ENCODE measurements at regions not wholly inside any gene's neighbourhood (a gene's known extent, or its start where the extent isn't known, plus 50 kb on each side); places are given as distances from the start of the nearest gene placed in this dataset.

DNA sequence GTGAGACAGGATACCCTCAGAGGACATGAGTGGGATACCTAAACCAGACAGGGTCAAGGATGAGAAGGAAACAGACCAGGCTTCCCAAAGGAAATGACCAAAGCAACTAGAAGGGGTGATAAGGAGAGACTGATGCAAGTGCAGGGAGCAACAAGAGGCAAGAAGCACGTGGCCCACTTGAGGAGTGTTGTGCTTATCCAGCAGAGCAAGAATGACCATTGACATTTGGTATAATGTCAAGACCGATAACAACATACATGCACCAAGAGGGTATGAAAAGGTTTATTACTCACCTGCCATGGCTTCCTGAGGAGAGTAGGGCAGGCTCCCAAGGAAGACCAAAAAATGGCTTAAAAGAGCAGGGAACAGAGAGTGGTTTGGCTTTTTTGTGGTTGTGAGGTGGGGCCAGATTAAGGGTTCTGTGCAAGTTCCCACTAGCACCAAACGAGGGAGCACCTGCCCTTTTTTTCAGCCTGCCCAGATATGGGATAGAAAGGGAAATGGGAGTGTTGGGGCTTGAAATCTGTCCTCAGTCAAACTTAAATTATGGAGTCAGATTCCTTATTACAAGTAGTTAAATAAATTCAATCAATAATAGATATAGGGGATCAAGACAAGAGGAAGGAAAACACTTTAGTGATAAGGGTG is 513.6 kb downstream of the RASEF start:
- DNase-seq: no peak
- in situ Hi-C loops (cut with MboI; ENCODE audit: low pct_unique_long_range_greater_than_20kb, low sequenced_read_pairs): no loop called here

DNA sequence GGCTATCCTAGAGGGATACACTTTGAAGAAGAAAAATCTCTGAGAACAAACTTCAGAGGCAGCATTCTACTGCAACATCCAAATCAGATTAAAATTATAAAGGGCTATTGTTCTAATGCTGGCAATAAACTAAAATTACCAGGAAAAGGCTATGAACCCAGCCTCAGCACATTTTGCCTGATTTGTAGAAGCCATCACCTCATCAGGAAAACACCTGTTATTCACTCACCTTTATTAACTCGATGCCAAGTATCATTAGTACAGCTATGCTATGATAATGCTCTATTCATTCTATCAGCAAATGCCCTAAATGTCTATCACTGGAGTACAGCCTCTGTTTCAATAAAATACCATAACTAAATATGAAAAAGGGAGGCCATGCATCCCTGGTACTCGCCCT is 510.2 kb downstream of the RASEF start:
- in situ Hi-C loops (cut with MboI; ENCODE audit: low pct_unique_long_range_greater_than_20kb, low sequenced_read_pairs): no loop called here
- DNase-seq: no peak

DNA sequence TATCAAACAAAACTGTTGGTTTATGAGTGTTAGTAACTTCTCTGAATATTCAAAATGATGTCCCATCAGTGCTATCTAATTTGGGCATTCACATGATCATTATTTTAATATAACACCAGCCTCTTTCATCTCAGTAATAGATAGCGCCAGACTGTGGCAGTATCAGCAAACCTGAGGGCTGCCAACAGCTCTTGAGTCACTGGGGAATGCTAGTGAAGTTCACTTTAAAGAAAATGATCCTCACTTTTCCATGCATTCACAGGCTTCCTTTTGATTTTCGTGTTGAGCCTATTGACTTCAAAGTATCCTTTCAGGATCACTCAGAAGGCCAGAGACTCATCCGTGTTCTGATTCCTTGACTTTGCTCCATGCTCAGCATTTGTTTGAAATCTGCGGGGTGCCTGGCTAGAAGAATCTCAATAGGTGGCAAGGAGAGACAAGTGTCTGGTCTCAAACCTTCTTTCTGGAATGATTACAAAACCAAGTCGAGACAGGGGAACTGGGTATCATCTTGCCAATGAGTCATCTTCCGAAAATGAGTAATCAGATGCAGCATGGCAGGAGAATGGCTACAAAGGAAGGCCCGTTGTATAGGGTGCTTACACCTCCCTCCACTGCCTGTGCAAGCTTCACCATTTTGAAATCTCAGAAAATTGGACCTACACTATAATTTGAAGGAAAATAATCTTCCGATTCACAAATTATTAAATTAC is 509.1 kb downstream of the RASEF start:
- no peak for DNase-seq
- in situ Hi-C loops (cut with MboI; ENCODE audit: low pct_unique_long_range_greater_than_20kb, low sequenced_read_pairs): no loop called here

DNA sequence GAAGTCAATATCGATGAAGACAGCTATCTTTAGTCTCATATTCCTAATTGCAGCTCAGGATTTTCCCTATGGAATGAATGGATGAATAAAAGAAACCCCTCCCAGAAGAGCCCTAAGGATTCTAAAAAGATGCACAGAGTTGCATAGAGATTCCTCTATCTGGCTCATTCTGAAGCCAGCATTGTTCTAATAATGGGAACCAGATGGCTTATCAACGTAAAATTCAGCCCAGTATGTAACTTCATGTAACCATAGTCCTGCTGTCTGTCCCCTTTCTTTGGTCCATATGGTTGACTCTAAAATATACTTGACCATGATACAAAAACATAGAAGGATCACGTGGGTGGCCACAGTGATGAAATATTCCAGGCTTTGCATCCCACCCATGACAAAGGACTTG is 508.6 kb downstream of the RASEF start:
- in situ Hi-C loops (cut with MboI; ENCODE audit: low pct_unique_long_range_greater_than_20kb, low sequenced_read_pairs): no loop called here
- no peak for DNase-seq

DNA sequence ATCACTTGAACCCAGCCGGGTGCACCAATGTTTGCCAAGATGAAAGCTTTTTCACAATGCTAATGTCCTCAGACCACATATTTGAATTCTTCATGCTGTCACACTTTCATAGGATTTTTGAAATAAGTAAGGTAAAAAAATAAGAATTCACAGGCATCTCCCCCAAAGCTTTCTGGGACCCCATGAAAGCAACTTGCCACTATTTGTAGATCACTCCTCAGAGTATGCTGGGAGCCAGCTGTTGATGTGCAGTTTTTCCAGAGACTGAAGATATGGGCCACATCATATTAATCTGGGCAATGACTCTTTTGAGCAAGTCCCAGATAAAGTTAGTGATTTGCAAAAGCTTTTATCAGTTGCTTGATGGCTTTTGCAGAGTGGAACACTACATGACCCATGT is 507.9 kb downstream of the RASEF start:
- no peak for DNase-seq
- in situ Hi-C loops (cut with MboI; ENCODE audit: low pct_unique_long_range_greater_than_20kb, low sequenced_read_pairs): no loop called here

DNA sequence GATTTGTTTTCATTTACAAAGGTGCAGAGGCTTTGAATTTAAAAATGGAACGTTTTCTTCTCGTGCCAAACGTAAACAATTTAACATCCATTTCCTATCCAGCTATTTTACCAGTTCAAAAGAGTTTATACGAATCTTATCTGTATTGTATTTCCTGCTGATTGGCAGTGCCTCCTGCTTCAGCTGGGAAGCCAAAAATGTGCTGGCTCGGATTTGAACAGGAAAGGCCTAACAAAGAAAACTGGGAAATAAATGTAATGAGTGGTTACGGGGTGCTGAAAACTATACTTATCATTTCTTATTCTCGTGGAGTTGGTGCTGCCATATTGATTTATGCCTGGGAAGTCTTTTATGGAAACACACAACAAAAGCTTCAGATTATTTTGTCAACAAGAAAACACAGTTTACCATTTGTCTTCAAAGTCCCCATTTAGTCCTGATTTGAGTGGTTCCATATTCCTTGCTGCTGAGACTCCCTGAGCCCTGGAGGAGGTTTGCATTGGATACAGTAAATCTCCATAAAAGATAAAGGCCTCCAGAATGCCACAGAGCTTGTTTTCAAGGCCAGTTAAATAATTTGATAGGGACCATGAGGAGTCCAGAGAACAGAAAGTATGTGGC is 507.4 kb downstream of the RASEF start:
- no peak for DNase-seq
- in situ Hi-C loops (cut with MboI; ENCODE audit: low pct_unique_long_range_greater_than_20kb, low sequenced_read_pairs): no loop called here

DNA sequence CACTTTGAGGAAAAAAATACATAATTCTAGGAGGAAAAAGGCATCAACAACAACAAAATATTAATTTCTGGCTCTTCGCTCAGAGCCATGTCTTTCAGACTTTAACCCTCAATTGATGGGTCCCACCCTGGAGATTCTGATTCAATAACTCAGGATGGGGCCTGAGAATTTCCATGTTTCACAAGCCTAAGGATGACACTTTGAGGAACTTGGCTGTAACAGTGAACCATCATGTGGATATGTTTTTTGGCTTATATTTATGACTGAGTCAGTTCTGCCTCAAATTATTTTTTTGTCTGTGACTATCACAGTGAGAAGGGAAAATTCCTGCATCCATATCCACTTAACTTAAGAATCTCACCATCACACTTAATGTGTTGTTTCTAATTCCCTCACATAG is 504.6 kb downstream of the RASEF start:
- in situ Hi-C loops (cut with MboI; ENCODE audit: low pct_unique_long_range_greater_than_20kb, low sequenced_read_pairs): no loop called here
- no peak for DNase-seq

DNA sequence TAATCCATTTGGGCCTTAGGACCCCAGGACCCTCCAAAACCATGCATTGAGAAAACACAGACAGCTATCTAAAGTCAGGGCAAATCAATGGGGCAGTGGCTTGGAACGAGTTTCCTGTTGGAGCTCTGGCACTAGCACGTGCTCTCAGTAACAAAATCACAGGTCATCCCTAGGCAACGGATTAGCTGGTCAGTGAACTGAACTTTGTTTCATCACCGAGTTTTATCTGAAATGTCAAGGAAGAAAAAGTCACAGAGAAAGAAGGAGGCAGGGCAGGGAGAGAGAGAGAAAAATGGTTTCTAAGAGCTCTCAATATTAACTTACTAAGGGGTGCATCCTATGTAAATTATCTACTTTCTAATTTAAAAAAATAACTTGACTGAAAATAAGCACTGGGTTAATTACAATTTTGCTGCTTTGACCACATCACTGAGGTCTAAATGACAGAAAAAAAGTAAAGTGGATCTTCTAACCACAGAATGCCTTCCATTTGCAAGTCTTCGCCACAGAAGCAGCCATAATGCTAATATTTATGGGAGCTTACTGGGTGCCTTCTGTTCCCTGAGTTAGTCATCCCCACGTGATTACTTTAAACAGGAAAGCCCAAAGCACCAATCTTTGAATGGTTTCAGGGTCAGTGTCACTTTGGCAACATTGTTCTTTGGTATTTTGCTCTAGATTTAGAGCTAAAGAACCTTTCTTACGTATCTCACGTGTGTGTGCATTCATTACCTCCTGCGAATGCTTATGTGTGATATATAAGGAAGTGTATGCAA is 503.9 kb downstream of the RASEF start:
- DNase-seq: no peak
- in situ Hi-C loops (cut with MboI; ENCODE audit: low pct_unique_long_range_greater_than_20kb, low sequenced_read_pairs): no loop called here

DNA sequence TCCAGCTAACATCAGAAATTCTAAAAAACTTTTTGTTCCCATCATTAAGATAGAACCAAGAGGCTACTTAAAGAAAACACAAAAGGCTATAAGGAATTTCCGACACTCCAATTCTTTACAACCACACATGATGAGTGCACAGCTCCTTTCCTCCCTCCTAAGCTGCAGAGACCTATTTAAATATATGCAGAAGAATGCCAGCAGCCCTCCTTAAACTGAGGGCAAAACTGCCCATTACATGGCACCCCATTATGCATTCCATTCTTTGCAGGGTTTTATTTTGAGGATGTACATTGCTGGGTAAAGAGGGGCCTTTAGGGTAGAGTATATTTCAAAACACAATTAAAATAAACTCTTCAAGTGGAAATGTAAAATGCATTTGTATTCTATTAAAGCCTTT is 502.9 kb downstream of the RASEF start:
- DNase-seq: no peak

DNA sequence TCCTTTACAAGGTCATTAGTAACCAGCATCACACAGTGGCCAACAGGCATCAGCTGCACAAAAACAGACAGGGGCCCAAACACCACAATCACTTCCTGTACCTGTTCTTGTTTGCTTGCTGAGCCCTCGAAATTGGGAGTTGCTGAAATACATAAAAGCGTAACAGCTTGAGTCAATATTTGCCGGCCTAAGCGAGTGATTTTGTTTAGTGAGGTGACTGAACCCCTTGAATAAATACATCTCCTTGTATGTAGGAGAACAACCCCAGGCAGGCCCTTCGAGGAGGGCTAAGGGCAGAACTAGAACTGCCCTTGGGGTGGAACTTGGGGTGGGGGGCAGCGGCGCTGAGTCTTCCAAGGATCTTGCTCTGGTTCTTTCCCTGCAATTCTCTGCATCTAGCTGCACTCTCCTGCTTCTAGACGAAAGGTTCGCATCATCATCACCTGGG is 502.5 kb downstream of the RASEF start:
- no peak for DNase-seq
- in situ Hi-C loops (cut with MboI; ENCODE audit: low pct_unique_long_range_greater_than_20kb, low sequenced_read_pairs): no loop called here

More for the DNA sequence above, 502.9 kb downstream of the RASEF start:
- in situ Hi-C loops (cut with MboI; ENCODE audit: low pct_unique_long_range_greater_than_20kb, low sequenced_read_pairs): no loop called here

DNA sequence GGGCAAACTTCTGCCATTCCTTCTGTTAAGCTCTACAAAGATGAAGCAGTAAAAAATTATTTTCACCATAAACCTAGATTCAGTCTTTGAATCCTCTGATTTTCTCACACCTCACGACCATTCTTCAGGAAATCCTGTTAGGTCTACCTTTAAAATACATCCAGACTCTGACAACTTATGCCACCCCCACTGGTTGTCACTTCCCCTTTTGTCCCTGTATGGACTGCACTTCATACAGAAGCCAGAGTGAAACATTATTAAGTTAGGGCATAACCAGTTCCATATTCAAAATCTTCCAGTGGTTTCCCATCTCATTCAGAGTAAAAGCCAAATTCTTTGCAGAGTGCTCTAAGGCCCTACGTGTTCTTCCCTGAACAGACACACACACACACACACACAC is 499.8 kb downstream of the RASEF start:
- DNase-seq: no peak
- in situ Hi-C loops (cut with MboI; ENCODE audit: low pct_unique_long_range_greater_than_20kb, low sequenced_read_pairs): no loop called here

DNA sequence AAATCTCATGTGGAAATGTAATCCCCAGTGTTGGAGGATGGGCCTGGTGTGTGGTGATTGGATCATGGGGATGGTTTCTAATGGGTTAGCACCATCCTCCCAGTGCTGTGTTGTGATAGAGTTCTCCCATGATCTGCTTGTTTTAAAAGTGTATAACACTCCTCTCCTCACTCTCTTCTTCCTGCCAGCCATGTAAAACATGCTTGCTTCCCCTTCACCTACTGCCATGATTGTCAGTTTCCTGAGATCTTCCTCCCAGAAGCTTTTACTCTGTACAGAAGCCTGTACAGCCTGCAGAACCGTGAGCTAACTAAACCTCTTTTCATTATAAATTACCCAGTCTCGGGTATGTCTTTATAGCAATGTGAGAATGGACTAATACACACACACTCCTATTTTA is 499.1 kb downstream of the RASEF start:
- no peak for DNase-seq
- in situ Hi-C loops (cut with MboI; ENCODE audit: low pct_unique_long_range_greater_than_20kb, low sequenced_read_pairs): no loop called here

DNA sequence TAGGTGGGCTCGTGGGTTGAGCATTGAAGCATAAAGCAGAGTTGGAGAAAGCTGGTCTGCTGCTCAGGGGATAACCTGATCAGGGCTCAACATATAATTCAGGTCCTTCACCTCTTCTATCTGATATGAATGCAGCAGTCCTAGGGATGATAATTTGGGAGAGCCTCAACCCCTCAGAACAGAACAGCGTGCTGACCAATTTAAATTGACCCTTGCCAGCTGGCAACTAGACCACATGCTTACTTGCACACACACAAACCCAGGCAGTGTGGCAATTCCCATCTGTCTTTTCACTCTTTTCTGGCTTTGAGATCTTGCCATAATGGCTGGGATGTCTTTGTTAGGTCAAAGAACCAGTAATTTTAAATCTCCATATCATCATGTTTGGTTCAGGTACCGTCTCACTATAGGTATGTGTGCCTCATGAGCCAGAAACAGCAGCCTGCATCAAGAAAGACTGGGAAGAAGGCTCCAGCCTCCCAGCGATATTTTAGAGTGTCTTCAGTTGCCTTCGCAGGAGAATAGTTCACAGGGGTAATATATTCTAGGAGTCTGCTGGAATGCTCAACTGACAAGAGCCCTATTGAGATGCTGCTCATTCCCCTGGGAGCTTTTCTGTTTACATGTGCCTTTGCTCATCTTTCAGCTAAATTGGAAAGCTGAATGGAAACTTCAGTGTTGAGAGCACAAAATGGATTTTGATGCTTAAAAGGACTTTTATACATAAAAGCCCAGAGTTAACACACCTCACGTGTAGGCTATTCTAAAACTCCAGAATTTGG is 497.6 kb downstream of the RASEF start:
- in situ Hi-C loops (cut with MboI; ENCODE audit: low pct_unique_long_range_greater_than_20kb, low sequenced_read_pairs): no loop called here
- DNase-seq: no peak

DNA sequence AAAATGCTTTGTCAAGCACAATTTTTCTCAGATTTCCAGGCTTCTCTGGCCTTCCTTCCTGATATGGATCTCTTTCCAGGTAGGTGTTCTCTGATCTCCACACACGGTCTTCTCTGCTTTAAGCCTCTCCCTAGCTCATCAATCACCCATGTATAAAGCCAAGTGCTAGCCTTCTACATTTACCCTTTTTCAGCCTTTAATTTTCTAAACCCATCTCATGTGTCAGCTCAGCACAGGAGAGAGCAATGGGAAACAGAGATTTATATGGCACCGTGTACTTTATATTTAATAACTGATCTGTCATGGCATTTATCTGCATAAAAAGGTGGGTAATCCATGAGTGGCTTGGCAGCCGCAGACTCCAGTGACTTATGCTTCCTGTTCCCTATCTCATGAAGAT is 495.0 kb downstream of the RASEF start:
- DNase-seq: no peak
- in situ Hi-C loops (cut with MboI; ENCODE audit: low pct_unique_long_range_greater_than_20kb, low sequenced_read_pairs): no loop called here

DNA sequence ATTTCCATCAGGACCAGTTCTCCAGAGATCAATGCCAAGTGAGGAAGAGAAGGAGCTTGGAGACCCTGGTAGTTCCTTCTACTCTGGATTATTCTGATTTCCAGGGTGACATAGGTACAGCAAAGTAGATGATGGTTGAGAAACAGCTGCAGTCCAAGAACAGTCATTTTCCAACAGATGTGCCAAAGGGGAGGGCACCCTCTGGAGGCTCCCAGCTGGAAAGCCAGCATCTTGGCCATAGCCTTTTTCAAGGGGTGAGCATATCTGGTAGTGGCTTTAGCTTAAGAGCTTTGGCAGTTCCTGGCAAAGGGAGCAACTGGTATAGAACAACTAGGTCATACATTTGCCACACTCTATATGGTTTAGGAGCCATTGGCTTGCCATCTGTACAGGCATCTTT is 492.7 kb downstream of the RASEF start:
- in situ Hi-C loops (cut with MboI; ENCODE audit: low pct_unique_long_range_greater_than_20kb, low sequenced_read_pairs): no loop called here
- DNase-seq: no peak

DNA sequence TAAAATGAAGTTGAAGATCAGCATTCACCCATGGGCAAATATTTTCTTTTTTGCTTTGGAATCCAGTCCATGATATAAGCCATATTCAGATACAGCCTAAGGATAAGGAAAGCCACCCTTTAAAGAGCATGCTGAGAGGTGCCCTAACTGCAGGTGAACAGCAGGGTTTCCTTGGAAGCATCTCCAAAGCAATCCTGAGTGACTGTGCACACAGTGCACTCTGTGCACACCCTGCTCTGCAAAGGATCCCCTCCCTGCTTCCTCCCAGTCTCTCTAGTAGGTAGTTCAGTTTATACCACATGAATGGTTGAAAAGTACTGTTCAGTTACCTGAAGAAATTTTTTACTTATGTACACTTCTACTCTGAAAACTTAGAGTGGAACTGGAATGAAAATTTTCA is 491.4 kb downstream of the RASEF start:
- in situ Hi-C loops (cut with MboI; ENCODE audit: low pct_unique_long_range_greater_than_20kb, low sequenced_read_pairs): no loop called here
- no peak for DNase-seq

DNA sequence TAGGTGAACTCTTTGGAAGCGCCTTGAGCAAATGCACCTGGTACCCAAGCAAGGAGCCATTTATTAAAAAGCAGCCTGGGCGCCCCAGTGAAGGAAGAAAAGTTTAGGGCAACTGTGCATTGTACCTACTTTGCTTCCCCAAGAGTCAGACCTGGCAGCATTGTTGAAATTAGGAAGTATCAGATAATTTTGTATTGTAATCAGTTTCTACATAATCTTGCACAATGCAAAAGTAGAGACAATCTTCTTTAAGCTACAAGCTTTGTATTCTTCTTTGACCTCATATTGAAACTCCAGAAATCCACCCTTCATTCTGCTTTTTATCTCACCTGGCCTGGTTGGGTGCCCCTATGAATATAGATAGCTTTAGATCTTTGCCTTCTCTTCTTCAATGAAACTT is 490.8 kb downstream of the RASEF start:
- no peak for DNase-seq
- in situ Hi-C loops (cut with MboI; ENCODE audit: low pct_unique_long_range_greater_than_20kb, low sequenced_read_pairs): no loop called here

DNA sequence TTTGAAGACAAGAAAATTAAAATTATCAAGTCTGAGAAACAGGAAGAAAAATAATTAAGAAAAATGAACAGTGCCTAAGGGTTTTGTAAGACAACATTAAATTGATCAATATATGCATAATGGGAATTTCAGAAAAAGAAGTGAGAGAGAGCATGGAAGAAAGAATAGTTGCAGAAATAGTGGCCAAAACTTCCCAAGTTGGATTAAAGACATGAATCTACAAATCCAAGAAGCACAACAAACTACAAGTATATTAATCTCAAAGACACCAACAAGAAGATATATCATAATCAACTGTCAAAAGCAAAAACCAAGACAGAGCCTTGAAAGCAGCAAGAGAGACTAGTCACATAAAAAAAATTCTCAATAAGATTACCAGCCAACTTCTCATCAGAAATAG is 488.0 kb downstream of the RASEF start:
- no peak for DNase-seq
- in situ Hi-C loops (cut with MboI; ENCODE audit: low pct_unique_long_range_greater_than_20kb, low sequenced_read_pairs): no loop called here

DNA sequence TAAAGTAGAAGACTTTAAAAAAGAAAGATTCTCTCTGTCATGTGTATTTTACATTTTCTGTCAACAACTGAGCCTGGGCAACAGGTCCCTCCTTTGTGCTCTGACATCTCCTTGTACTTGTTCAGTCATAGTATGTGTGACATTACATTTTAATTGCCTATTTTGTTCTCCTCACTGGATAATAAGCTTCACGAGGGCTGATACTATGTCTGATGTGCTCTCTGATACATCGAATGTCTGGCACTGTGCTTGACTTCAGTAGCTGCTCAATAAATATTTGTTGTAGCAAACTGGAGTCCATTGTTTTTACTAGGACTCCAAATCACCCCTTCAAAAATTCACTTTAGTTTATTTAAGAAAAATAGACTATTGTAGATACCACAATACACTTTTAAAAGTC is 482.0 kb downstream of the RASEF start:
- DNase-seq: no peak
- in situ Hi-C loops (cut with MboI; ENCODE audit: low pct_unique_long_range_greater_than_20kb, low sequenced_read_pairs): no loop called here
